Fibroblast of villous mesenchyme (primary cell): ENCODE measurements at regions not wholly inside any gene's neighbourhood (a gene's known extent, or its start where the extent isn't known, plus 50 kb on each side); places are given as distances from the start of the nearest gene placed in this dataset.

Experiments
- DNase-seq: peaks from one replicate; pipeline ENCODE4 v3.0.0-alpha.2; 2010; ENCODE audit warnings: low read depth
- H3K4me3 ChIP-seq: 2 replicates; pipeline ENCODE4 v1.5.1; 2011; ENCODE audit warnings: low read depth, mild to moderate bottlenecking, low read length
- TF ChIP-seq, protein P1 (sequence below): IDR thresholded peaks from 2 replicates; pipeline ENCODE4 v1.5.1; 2012; ENCODE audit warnings: low read depth, mild to moderate bottlenecking, low read length; ENCODE audit not compliant: insufficient read depth

DNA sequence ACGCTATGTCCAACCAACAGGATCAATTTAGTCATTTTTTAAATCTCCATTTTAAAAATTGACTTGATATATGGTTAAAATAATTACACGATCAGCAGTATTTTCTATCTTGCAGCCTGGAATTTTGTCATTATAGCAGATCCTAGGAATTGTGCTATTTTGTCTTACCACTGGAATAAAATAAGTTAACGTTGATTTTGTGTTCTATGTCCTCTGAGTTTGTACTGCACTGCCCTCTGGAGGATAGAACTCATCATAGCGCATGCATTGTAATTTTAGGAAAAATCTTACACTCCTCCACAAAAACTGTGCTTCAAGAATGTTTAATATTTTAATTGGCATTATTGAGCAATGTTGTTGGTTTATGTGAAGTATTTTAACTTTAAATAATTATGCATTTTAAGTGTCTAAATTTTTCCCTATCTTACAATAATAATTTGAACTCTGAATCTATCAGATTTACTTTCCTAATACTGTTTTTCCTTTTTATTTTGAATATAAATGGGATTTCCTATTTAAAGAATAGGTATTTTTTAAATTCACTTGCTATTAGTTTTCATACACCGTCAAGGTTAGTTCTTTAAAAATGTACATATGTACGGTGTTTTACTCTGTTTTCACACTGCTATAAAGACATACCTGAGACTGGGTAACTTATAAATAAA, 220.1 kb downstream of the PPP1R3A start:
- H3K4me3 ChIP-seq, result no peak overlapping the region
- TF ChIP-seq, protein P1, sequence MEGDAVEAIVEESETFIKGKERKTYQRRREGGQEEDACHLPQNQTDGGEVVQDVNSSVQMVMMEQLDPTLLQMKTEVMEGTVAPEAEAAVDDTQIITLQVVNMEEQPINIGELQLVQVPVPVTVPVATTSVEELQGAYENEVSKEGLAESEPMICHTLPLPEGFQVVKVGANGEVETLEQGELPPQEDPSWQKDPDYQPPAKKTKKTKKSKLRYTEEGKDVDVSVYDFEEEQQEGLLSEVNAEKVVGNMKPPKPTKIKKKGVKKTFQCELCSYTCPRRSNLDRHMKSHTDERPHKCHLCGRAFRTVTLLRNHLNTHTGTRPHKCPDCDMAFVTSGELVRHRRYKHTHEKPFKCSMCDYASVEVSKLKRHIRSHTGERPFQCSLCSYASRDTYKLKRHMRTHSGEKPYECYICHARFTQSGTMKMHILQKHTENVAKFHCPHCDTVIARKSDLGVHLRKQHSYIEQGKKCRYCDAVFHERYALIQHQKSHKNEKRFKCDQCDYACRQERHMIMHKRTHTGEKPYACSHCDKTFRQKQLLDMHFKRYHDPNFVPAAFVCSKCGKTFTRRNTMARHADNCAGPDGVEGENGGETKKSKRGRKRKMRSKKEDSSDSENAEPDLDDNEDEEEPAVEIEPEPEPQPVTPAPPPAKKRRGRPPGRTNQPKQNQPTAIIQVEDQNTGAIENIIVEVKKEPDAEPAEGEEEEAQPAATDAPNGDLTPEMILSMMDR, result peak; percentile 63
- peak; percentile 20 for DNase-seq

DNA sequence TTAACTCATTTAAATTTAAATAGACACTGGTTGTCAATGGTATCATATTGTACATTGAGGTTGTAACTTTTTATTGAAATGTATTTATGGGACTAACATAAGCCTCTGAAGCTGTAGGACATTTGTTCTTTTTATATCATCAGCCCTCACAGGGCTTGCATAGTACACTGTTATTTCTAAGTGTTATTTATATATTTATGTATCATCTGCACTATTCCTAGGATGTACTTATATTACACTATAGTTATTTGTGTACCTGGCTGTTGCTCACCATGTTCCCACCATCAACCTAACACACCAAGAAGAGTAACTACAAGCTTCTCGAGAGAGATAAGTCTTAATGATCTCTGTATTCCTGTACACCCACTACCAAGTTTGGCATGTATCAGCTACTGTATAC, 224.7 kb downstream of the PPP1R3A start:
- DNase-seq, result no peak
- TF ChIP-seq, protein P1, result no peak
- H3K4me3 ChIP-seq, result no peak overlapping the region

DNA sequence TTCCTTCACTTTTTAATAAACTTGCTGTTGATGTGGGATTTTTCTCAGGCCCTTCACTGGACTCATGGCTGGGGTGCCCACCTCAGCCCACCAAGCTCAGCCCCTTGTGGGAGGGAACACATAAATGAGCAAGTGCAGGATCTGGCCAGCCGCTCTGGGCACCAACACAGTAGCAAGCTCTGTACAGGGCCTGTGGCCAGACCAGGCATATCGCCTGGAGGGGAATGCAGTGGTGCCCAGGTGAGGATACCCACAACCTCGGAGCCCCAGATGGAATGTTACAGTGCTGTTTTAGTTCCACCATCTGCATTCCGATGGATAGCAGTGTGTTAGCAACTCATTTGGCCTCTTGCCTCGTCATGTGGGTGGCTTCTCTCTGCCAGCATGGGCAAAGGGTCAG, 234.6 kb downstream of the PPP1R3A start:
- DNase-seq, result no peak
- TF ChIP-seq, protein P1, result no peak

DNA sequence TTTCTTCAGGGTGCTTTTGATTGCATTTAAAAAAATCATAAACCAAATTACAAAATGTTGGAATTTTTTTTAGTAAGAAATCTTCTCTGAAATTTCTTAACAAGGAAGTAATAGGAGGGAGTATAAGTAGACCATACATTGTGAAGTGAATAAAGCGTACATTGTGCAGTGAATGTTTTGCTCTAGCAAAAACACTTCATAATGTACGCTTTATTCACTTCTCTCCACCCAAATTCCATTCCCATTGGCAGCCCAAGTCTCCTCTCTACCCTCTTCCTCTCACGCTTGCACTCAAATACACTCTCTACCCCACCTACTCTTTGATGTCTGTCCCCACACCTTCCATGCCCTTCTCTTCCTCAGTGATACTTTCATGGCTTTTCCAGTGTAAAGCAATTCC, 241.0 kb downstream of the PPP1R3A start:
- no peak overlapping the region for H3K4me3 ChIP-seq
- TF ChIP-seq, protein P1, result no peak
- DNase-seq, result no peak

More for the DNA sequence above, 234.6 kb downstream of the PPP1R3A start:
- no peak overlapping the region for H3K4me3 ChIP-seq

GRCh38 chr7:113664867-113665266, 253.9 kb downstream of the PPP1R3A start:
- TF ChIP-seq, protein P1, result no peak
- H3K4me3 ChIP-seq, result no peak overlapping the region
- DNase-seq, result no peak

DNA sequence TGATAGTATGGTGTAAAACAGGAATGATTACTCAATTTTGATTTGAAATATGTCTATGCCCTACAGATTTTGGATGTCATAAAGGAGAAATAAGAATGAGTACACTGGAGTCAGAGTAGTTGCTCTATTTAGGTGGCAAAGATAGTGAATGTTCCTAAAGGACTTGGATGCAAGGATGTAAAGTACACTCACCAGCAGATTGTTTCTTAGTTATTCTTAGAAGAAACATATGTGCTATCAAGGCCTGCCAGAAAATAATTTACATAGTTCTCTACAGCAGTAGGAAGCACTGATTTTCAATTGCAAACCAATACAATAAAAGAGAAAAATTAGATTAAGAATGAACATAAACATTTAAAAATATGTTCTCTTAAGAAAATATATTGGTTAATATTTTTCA, 259.4 kb downstream of the PPP1R3A start:
- DNase-seq, result no peak
- no peak overlapping the region for H3K4me3 ChIP-seq
- TF ChIP-seq, protein P1, result no peak

DNA sequence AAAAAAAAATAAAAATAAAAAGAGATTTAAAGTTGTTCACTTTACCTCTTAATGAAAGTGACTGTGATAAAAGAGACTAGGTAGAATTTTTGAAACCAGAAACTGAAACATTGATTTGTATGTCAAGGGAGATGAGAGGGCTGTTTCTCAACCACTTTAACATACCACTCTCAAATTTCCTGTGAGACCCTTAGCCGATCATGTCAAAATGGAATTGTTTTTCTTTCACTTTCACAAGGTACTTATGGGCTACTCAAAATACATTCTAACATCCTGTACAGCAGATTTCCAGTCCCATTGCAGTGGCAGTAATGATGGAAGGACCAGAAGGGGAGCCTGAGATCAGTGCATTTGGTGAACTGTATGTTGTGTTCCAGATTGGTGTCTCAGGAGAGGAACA, 261.2 kb downstream of the PPP1R3A start:
- TF ChIP-seq, protein P1, result no peak
- DNase-seq, result no peak

More for the DNA sequence above, 261.2 kb downstream of the PPP1R3A start:
- no peak overlapping the region for H3K4me3 ChIP-seq
